Chondrocyte (in vitro differentiated cells): ENCODE measurements at regions not wholly inside any gene's neighbourhood (a gene's known extent, or its start where the extent isn't known, plus 50 kb on each side); places are given as distances from the start of the nearest gene placed in this dataset.

Experiments
- DNase-seq: peaks from one replicate; pipeline ENCODE4 v3.0.0; 2021; ENCODE audit warnings: mixed read lengths, low spot score
- H3K27ac Mint-ChIP-seq: one replicate; pipeline ENCODE4 v1.8.0; 2021; ENCODE audit warnings: mild to moderate bottlenecking, moderate library complexity, mixed read lengths; ENCODE audit not compliant: unreplicated experiment
- H3K27me3 Mint-ChIP-seq: 2 replicates; pipeline ENCODE4 v1.8.0; 2021; ENCODE audit warnings: low read depth, mixed read lengths
- H3K36me3 Mint-ChIP-seq: 2 replicates; pipeline ENCODE4 v1.8.0; 2021; ENCODE audit warnings: low read depth, mixed read lengths
- H3K4me1 Mint-ChIP-seq: 2 replicates; pipeline ENCODE4 v1.8.0; 2021; ENCODE audit warnings: low read depth, mild to moderate bottlenecking, mixed read lengths
- H3K4me3 Mint-ChIP-seq: one replicate; pipeline ENCODE4 v1.8.0; 2021; ENCODE audit warnings: mild to moderate bottlenecking, moderate library complexity, mixed read lengths; ENCODE audit not compliant: unreplicated experiment
- H3K9me3 Mint-ChIP-seq: 2 replicates; pipeline ENCODE4 v1.8.0; 2021; ENCODE audit warnings: low read depth, mixed read lengths
- CTCF ChIP-seq: fragments of 200-600 bp; sonication (generic); IDR thresholded peaks from 2 replicates; pipeline ENCODE4 v1.5.0; 2021; ENCODE audit warnings: antibody characterized with exemption, mild to moderate bottlenecking, moderate library complexity

- no peak for DNase-seq
- no peak overlapping the region for H3K27ac Mint-ChIP-seq
- peaks cover 11% of the 10 kb centered on the region for H3K9me3 Mint-ChIP-seq
- H3K4me1 Mint-ChIP-seq, result peaks cover 18% of the 10 kb centered on the region
- H3K36me3 Mint-ChIP-seq, result no peaks in the 10 kb centered on the region
- no peak overlapping the region for H3K4me3 Mint-ChIP-seq
- H3K27me3 Mint-ChIP-seq, result no peaks in the 10 kb centered on the region
- no peak for TF ChIP-seq CTCF
Measured at GRCh38 chr18:54710900-54711281, 117.4 kb upstream of the RAB27B start.

- H3K27me3 Mint-ChIP-seq, result no peaks in the 10 kb centered on the region
- peaks cover 2% of the 10 kb centered on the region for H3K9me3 Mint-ChIP-seq
- TF ChIP-seq CTCF, result no peak
- H3K4me1 Mint-ChIP-seq, result peaks cover 18% of the 10 kb centered on the region
- no peak overlapping the region for H3K4me3 Mint-ChIP-seq
- no peaks in the 10 kb centered on the region for H3K36me3 Mint-ChIP-seq
- H3K27ac Mint-ChIP-seq, result peak overlapping the region; percentile 83
- no peak for DNase-seq
Measured at GRCh38 chr18:54712306-54712705, 116.0 kb upstream of the RAB27B start.

GRCh38 chr18:54712758-54713157 is 115.5 kb upstream of the RAB27B start:
- Mint-ChIP-seq H3K27ac (peak overlapping the region; percentile 83), H3K27me3 (no peaks in the 10 kb centered on the region), H3K4me3 (no peak overlapping the region), H3K36me3 (no peaks in the 10 kb centered on the region), H3K9me3 (no peaks in the 10 kb centered on the region), H3K4me1 (peaks cover 21% of the 10 kb centered on the region)
- no peak for TF ChIP-seq CTCF
- DNase-seq, result no peak

GRCh38 chr18:54713386-54713785 is 114.9 kb upstream of the RAB27B start:
- Mint-ChIP-seq H3K4me1 (peaks cover 22% of the 10 kb centered on the region), H3K4me3 (no peak overlapping the region), H3K9me3 (no peaks in the 10 kb centered on the region), H3K27me3 (peaks cover 4% of the 10 kb centered on the region), H3K36me3 (no peaks in the 10 kb centered on the region), H3K27ac (no peak overlapping the region)
- TF ChIP-seq CTCF, result no peak
- no peak for DNase-seq

GRCh38 chr18:54714851-54715250 is 113.4 kb upstream of the RAB27B start:
- TF ChIP-seq CTCF, result no peak
- Mint-ChIP-seq H3K27ac (no peak overlapping the region), H3K4me1 (peaks cover 22% of the 10 kb centered on the region), H3K4me3 (no peak overlapping the region), H3K27me3 (peaks cover 4% of the 10 kb centered on the region), H3K9me3 (no peaks in the 10 kb centered on the region), H3K36me3 (no peaks in the 10 kb centered on the region)
- DNase-seq, result no peak
